RWPE1 (cell line): ENCODE measurements at regions not wholly inside any gene's neighbourhood (a gene's known extent, or its start where the extent isn't known, plus 50 kb on each side); places are given as distances from the start of the nearest gene placed in this dataset.

Source experiments
- CTCF ChIA-PET: fragments of 350-600 bp; sonication (Branson Sonifier 250); formaldehyde crosslinking; extraction: SDS; loops from one replicate; lab custom pipeline; 2021; lab: Yijun Ruan, JAX
- POLR2A ChIA-PET: fragments of 400-600 bp; formaldehyde crosslinking; extraction: SDS; loops from one replicate; lab custom pipeline; 2020; ENCODE audit warnings: antibody characterized with exemption; ENCODE audit not compliant: low non-redundant PET; lab: Yijun Ruan, JAX
- DNase-seq: peaks from one replicate; pipeline ENCODE4 v3.0.0; 2012; ENCODE audit warnings: low spot score
- H3K27ac ChIP-seq: fragments of 450-650 bp; 2 replicates; pipeline ENCODE4 v1.5.1; 2017
- CTCF ChIP-seq: fragments of 450-650 bp; conservative IDR thresholded peaks from 2 replicates; pipeline ENCODE4 v1.5.1; 2017; ENCODE audit warnings: low read depth, mild to moderate bottlenecking

GRCh38 chr22:47569389-47570299 is 807.2 kb downstream of the TBC1D22A start:
- DNase-seq = no peak
- no peak overlapping the region for H3K27ac ChIP-seq
- no peak for TF ChIP-seq CTCF
- CTCF ChIA-PET = no interaction called here
- POLR2A ChIA-PET = no interaction called here

- no peak overlapping the region for H3K27ac ChIP-seq
- TF ChIP-seq CTCF = no peak
- ChIA-PET CTCF (no interaction called here), POLR2A (no interaction called here)
- DNase-seq = no peak
Measured at GRCh38 chr22:47568700-47569099, 806.2 kb downstream of the TBC1D22A start.

DNA sequence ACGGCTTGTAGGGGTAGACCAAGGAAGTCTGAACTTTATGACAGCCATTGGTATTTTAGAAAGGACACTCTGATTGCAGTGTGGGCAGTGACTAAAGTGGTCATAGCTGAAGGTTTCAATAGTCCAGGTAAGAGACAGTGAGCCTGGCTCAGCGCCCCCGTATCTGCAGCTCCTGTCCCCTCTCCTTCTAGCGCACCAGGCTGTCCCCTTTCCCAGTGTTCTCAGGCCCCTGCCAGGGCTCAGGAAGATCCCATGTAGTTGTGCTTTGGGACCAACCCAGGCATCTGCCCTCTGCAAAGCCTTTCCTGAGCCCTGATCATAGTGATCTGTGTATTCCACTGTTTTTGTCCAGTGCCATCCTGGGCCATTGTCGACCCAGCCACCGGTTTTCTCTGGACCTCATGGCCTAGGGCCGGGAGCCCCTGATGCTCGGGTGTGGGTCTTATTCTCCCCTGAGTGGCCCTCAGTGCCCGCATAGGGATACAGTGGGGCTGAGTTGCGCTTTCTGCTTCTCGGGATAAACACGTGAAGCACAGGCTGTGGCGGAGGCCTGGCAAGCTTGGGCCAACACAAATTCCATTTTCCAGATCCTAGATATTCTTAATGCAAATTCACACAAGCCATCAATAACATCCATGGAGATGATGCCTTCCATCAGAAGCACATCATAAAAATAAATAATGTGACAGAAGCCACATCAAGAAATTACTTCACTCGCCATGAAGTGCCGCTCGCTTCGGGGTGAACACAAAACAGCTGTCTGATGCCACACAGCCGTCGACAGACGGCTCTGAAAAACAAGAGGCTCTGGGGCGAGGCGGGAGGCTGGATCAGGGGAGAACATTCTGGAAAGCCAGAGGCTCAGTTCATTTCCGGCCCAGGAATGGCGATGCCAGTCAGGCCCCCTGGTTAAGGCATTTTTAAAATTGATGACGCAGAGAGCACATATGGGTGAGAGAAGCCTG is 805.0 kb downstream of the TBC1D22A start:
- TF ChIP-seq CTCF = no peak
- POLR2A ChIA-PET = no interaction called here

GRCh38 chr22:47566491-47566890 is 804.0 kb downstream of the TBC1D22A start:
- ChIA-PET CTCF (interaction anchor here (0.8 kb wide), 1 partner anchor 518 kb away, joined by 6 read pairs; no protein-coding TSS in a partner anchor), POLR2A (no interaction called here)
- TF ChIP-seq CTCF = no peak
- H3K27ac ChIP-seq = no peak overlapping the region
- DNase-seq = no peak

More for the DNA sequence above, 805.0 kb downstream of the TBC1D22A start:
- CTCF ChIA-PET = no interaction called here
- no peak for DNase-seq
- no peak overlapping the region for H3K27ac ChIP-seq

GRCh38 chr22:47565607-47566006 is 803.2 kb downstream of the TBC1D22A start:
- DNase-seq = no peak
- POLR2A ChIA-PET = no interaction called here
- no peak for TF ChIP-seq CTCF
- CTCF ChIA-PET = no interaction called here
- no peak overlapping the region for H3K27ac ChIP-seq
